Middle frontal gyrus (tissue), 1 donor: ENCODE measurements at regions not wholly inside any gene's neighbourhood (a gene's known extent, or its start where the extent isn't known, plus 50 kb on each side); places are given as distances from the start of the nearest gene placed in this dataset.
"Not testable (repeated sequence)": the region's sequence is repeated elsewhere in the genome, so short reads cannot be mapped to it uniquely, and the experiment has no call there.

ENCODE experiments used
- DNase-seq: peaks from one replicate; pipeline ENCODE4 v3.0.0-alpha.2; 2015; ENCODE audit warnings: low spot score; ENCODE audit errors: extremely low spot score

- no peak for DNase-seq
Observed at GRCh38 chr7:119974972-119975371, 298.0 kb upstream of the KCND2 start.

GRCh38 chr7:119982884-119983283, 290.1 kb upstream of the KCND2 start:
- DNase-seq: no peak

GRCh38 chr7:119983468-119983867, 289.5 kb upstream of the KCND2 start:
- DNase-seq: no peak

- no peak for DNase-seq
Observed at GRCh38 chr7:119984247-119984646, 288.7 kb upstream of the KCND2 start.

- DNase-seq: no peak
Observed at GRCh38 chr7:119988401-119988800, 284.6 kb upstream of the KCND2 start.

- no peak for DNase-seq
Observed at GRCh38 chr7:119994928-119995327, 278.0 kb upstream of the KCND2 start.

GRCh38 chr7:119996634-119997033, 276.3 kb upstream of the KCND2 start:
- DNase-seq: no peak

GRCh38 chr7:119999738-120000475, 273.1 kb upstream of the KCND2 start:
- no peak for DNase-seq

GRCh38 chr7:120005720-120006119, 267.3 kb upstream of the KCND2 start:
- DNase-seq: no peak

- not testable (repeated sequence) for DNase-seq
Observed at GRCh38 chr7:120014301-120014700, 258.7 kb upstream of the KCND2 start.

GRCh38 chr7:120014925-120015465, 258.0 kb upstream of the KCND2 start:
- no peak for DNase-seq

GRCh38 chr7:120021085-120021484, 251.9 kb upstream of the KCND2 start:
- no peak for DNase-seq

- DNase-seq: no peak
Observed at GRCh38 chr7:120023494-120024167, 249.3 kb upstream of the KCND2 start.

- DNase-seq: no peak
Observed at GRCh38 chr7:120028636-120029035, 244.3 kb upstream of the KCND2 start.

GRCh38 chr7:120030876-120031275, 242.1 kb upstream of the KCND2 start:
- no peak for DNase-seq

- DNase-seq: no peak
Observed at GRCh38 chr7:120033114-120033513, 239.9 kb upstream of the KCND2 start.

- DNase-seq: no peak
Observed at GRCh38 chr7:120039138-120039537, 233.8 kb upstream of the KCND2 start.

GRCh38 chr7:120041798-120042197, 231.2 kb upstream of the KCND2 start:
- DNase-seq: no peak

GRCh38 chr7:120043250-120043649, 229.7 kb upstream of the KCND2 start:
- no peak for DNase-seq

GRCh38 chr7:120052884-120053382, 220.0 kb upstream of the KCND2 start:
- no peak for DNase-seq

- no peak for DNase-seq
Observed at GRCh38 chr7:120053390-120053961, 219.5 kb upstream of the KCND2 start.
